SK-N-SH treated with all-trans-retinoic acid at 6 μM for 48 hours (cell line): ENCODE measurements at regions not wholly inside any gene's neighbourhood (a gene's known extent, or its start where the extent isn't known, plus 50 kb on each side); places are given as distances from the start of the nearest gene placed in this dataset.

Experiments
- ATAC-seq: fragments of 200-7000 bp; cut with Tn5 transposase; 3 replicates; pipeline ENCODE4 v1.9.1; 2020; ENCODE audit warnings: mild to moderate bottlenecking, moderate library complexity
- ARNTL ChIP-seq: fragments of 450-650 bp; formaldehyde crosslinking; IDR thresholded peaks from 2 replicates; pipeline ENCODE4 v1.5.0; 2020; ENCODE audit warnings: low read depth, mild to moderate bottlenecking, moderate library complexity, borderline replicate concordance
- CREB5 ChIP-seq: fragments of 250-450 bp; sonication (Bioruptor Pico); IDR thresholded peaks from 2 replicates; pipeline ENCODE4 v1.5.1; 2020; ENCODE audit warnings: low read depth, mild to moderate bottlenecking, moderate library complexity
- CSDC2 ChIP-seq: fragments of 250-450 bp; sonication (Bioruptor Pico); IDR thresholded peaks from 2 replicates; pipeline ENCODE4 v1.5.0; 2020; ENCODE audit warnings: mild to moderate bottlenecking, moderate library complexity
- CSRNP3 ChIP-seq: fragments of 250-450 bp; sonication (Bioruptor Pico); IDR thresholded peaks from 2 replicates; pipeline ENCODE4 v1.5.1; 2021; ENCODE audit warnings: mild to moderate bottlenecking, moderate library complexity
- ESRRG ChIP-seq: fragments of 250-450 bp; sonication (Bioruptor Pico); IDR thresholded peaks from 2 replicates; pipeline ENCODE4 v1.6.1; 2021; ENCODE audit warnings: mild to moderate bottlenecking
- GLIS3 ChIP-seq: fragments of 250-450 bp; sonication (Bioruptor Pico); IDR thresholded peaks from 2 replicates; pipeline ENCODE4 v1.5.0; 2020; ENCODE audit warnings: mild to moderate bottlenecking, moderate library complexity
- ISL1 ChIP-seq: fragments of 250-450 bp; sonication (Bioruptor Pico); IDR thresholded peaks from 2 replicates; pipeline ENCODE4 v2.1.2; 2022; ENCODE audit warnings: mild to moderate bottlenecking, moderate library complexity
- OSR1 ChIP-seq: fragments of 250-450 bp; sonication (Bioruptor Pico); IDR thresholded peaks from 2 replicates; pipeline ENCODE4 v1.8.0; 2022; ENCODE audit warnings: moderate library complexity, mild to moderate bottlenecking, inconsistent platforms
- PATZ1 ChIP-seq: fragments of 250-450 bp; sonication (Bioruptor Pico); IDR thresholded peaks from 2 replicates; pipeline ENCODE4 v1.8.0; 2020; ENCODE audit warnings: mild to moderate bottlenecking, moderate library complexity, borderline replicate concordance
- POU6F1 ChIP-seq: fragments of 250-450 bp; sonication (Bioruptor Pico); IDR thresholded peaks from 2 replicates; pipeline ENCODE4 v1.8.0; 2021; ENCODE audit warnings: low read depth, mild to moderate bottlenecking, moderate library complexity, borderline replicate concordance
- PPARA ChIP-seq: fragments of 250-450 bp; sonication (Bioruptor Pico); IDR thresholded peaks from 2 replicates; pipeline ENCODE4 v1.5.0; 2020; ENCODE audit warnings: mild to moderate bottlenecking, borderline replicate concordance
- RARB ChIP-seq: fragments of 250-450 bp; sonication (Bioruptor Pico); IDR thresholded peaks from 2 replicates; pipeline ENCODE4 v1.8.0; 2021; ENCODE audit warnings: mild to moderate bottlenecking, moderate library complexity
- SNAI2 ChIP-seq: fragments of 250-450 bp; sonication (Bioruptor Pico); IDR thresholded peaks from 2 replicates; pipeline ENCODE4 v1.5.0; 2020; ENCODE audit warnings: mild to moderate bottlenecking, moderate library complexity
- TCF4 ChIP-seq: fragments of 250-450 bp; sonication (Bioruptor Pico); IDR thresholded peaks from 2 replicates; pipeline ENCODE4 v1.8.0; 2021; ENCODE audit warnings: mild to moderate bottlenecking, moderate library complexity, borderline replicate concordance
- TOX ChIP-seq: fragments of 250-450 bp; sonication (Bioruptor Pico); IDR thresholded peaks from 2 replicates; pipeline ENCODE4 v1.8.0; 2021; ENCODE audit warnings: mild to moderate bottlenecking, moderate library complexity, borderline replicate concordance
- ZFP30 ChIP-seq: fragments of 450-650 bp; formaldehyde crosslinking; IDR thresholded peaks from 2 replicates; pipeline ENCODE4 v1.5.0; 2022; ENCODE audit warnings: mild to moderate bottlenecking, moderate library complexity
- ZNF565 ChIP-seq: fragments of 450-650 bp; formaldehyde crosslinking; conservative IDR thresholded peaks from 2 replicates; pipeline ENCODE4 v1.5.0; 2020; ENCODE audit warnings: low read depth, mild to moderate bottlenecking, moderate library complexity
- ZNF70 ChIP-seq: fragments of 450-650 bp; formaldehyde crosslinking; IDR thresholded peaks from 2 replicates; pipeline ENCODE4 v1.5.0; 2020; ENCODE audit warnings: mild to moderate bottlenecking, moderate library complexity
- ZNF8 ChIP-seq: fragments of 450-650 bp; formaldehyde crosslinking; IDR thresholded peaks from 2 replicates; pipeline ENCODE4 v1.5.0; 2020; ENCODE audit warnings: mild to moderate bottlenecking, moderate library complexity

GRCh38 chr21:14646893-14647292, 100.8 kb upstream of the SAMSN1 start:
- ATAC-seq = no peak
- no peak for TF ChIP-seq SNAI2
- TF ChIP-seq ZNF565 (CRISPR knock-in tag) = no peak
- no peak for TF ChIP-seq ZNF8
- no peak for TF ChIP-seq ZFP30 (CRISPR knock-in tag)
- no peak for TF ChIP-seq TCF4 (CRISPR knock-in tag)
- TF ChIP-seq OSR1 = no peak
- TF ChIP-seq ZNF70 (CRISPR knock-in tag) = no peak
- no peak for TF ChIP-seq POU6F1 (CRISPR knock-in tag)
- no peak for TF ChIP-seq CREB5
- TF ChIP-seq CSDC2 = no peak
- TF ChIP-seq PATZ1 = no peak
- TF ChIP-seq CSRNP3 = no peak
- no peak for TF ChIP-seq PPARA (CRISPR knock-in tag)
- TF ChIP-seq TOX (CRISPR knock-in tag) = no peak
- TF ChIP-seq ARNTL = no peak
- TF ChIP-seq ESRRG (CRISPR knock-in tag) = no peak
- TF ChIP-seq GLIS3 = no peak
- TF ChIP-seq ISL1 (CRISPR knock-in tag) = no peak

GRCh38 chr21:14645702-14646101, 99.6 kb upstream of the SAMSN1 start:
- no peak for ATAC-seq
- no peak for TF ChIP-seq ISL1 (CRISPR knock-in tag)
- no peak for TF ChIP-seq TOX (CRISPR knock-in tag)
- no peak for TF ChIP-seq PATZ1
- no peak for TF ChIP-seq ZNF70 (CRISPR knock-in tag)
- TF ChIP-seq TCF4 (CRISPR knock-in tag) = no peak
- TF ChIP-seq CREB5 = no peak

GRCh38 chr21:14632359-14632758, 86.2 kb upstream of the SAMSN1 start:
- no peak for TF ChIP-seq RARB (CRISPR knock-in tag)
- no peak for TF ChIP-seq ZNF70 (CRISPR knock-in tag)
- TF ChIP-seq CREB5 = no peak
- TF ChIP-seq OSR1 = no peak
- TF ChIP-seq ISL1 (CRISPR knock-in tag) = no peak
- no peak for TF ChIP-seq SNAI2
- TF ChIP-seq POU6F1 (CRISPR knock-in tag) = no peak
- TF ChIP-seq CSRNP3 = no peak
- no peak for TF ChIP-seq ARNTL
- TF ChIP-seq ZNF8 = no peak
- no peak for TF ChIP-seq TOX (CRISPR knock-in tag)

More at GRCh38 chr21:14632359-14632758, 86.2 kb upstream of the SAMSN1 start:
- ATAC-seq = no peak
